Body of pancreas (tissue), 4 donors: ENCODE measurements at regions not wholly inside any gene's neighbourhood (a gene's known extent, or its start where the extent isn't known, plus 50 kb on each side); places are given as distances from the start of the nearest gene placed in this dataset.

Experiments
- CTCF ChIP-seq, 7 experiments: fragments of 450-650 bp in 4 of 7; fragments of 200-600 bp in 3 of 7; sonication (generic) in 3 of 7; IDR thresholded peaks; one replicate each; pipeline ENCODE4 v1.5.1; 2016 to 2019; ENCODE audit warnings: antibody characterized with exemption in 7 of 7
- POLR2A ChIP-seq, 3 donors: fragments of 450-650 bp; IDR thresholded peaks; one replicate each; pipeline ENCODE4 v1.6.1; 2016; ENCODE audit warnings: antibody characterized with exemption in 3 of 3, mild to moderate bottlenecking in 2 of 3

- TF ChIP-seq POLR2A (IDR thresholded peaks at IDR 0.05) (no peak), CTCF (IDR thresholded peaks at IDR 0.05) (no peak)
Measured at GRCh38 chr1:79633456-79633855, 626.9 kb upstream of the ADGRL4 start.
